Endothelial cell of umbilical vein (primary cell): ENCODE measurements at regions not wholly inside any gene's neighbourhood (a gene's known extent, or its start where the extent isn't known, plus 50 kb on each side); places are given as distances from the start of the nearest gene placed in this dataset.

Experiments
- BruUV-seq: library from RNA; stranded (reverse); fragments of 400-500 nt; replicated peaks from 2 replicates; lab custom pipeline; 2021; lab: Mats Ljungman, UMichigan
- CTCF ChIA-PET: fragments of 300-600, 350-600 bp; sonication (Branson Sonifier 250); formaldehyde crosslinking; loops from one replicate; lab custom pipeline; 2021; ENCODE audit warnings: antibody characterized with exemption, inconsistent platforms; lab: Charles Lee
- POLR2A ChIA-PET: fragments of 300-600, 350-600 bp; sonication (Branson Sonifier 250); formaldehyde crosslinking; loops from one replicate; lab custom pipeline; 2021; ENCODE audit warnings: antibody characterized with exemption, inconsistent platforms; lab: Charles Lee
- DNase-seq: peaks from one replicate; pipeline ENCODE4 v3.0.0-alpha.2; 2011; ENCODE audit warnings: low read depth, low spot score
- FAIRE-seq: peaks from 2 replicates; lab custom pipeline; 2011; peaks lifted over from hg19 to GRCh38; lab: Jason Lieb, UNC
- H2AFZ ChIP-seq: 2 replicates; pipeline ENCODE4 v1.6.0; 2012; ENCODE audit warnings: low read depth, low read length, control low read depth, inconsistent platforms
- H3K27ac ChIP-seq: 2 replicates; pipeline ENCODE4 v1.5.1; 2011; ENCODE audit warnings: low read depth, mild to moderate bottlenecking, control low read depth, low read length, moderate library complexity; ENCODE audit not compliant: insufficient read depth
- H3K27me3 ChIP-seq, 2 experiments: 2 replicates each; pipeline versions ENCODE4 v1.6.0 to v1.6.1; 2011; ENCODE audit warnings: low read length in 2 of 2, mixed read lengths in 1 of 2; ENCODE audit not compliant: control insufficient read depth in 2 of 2, insufficient read depth in 2 of 2
- H3K36me3 ChIP-seq, 2 experiments: 2 replicates in 1 of 2; 3 replicates in 1 of 2; pipeline ENCODE4 v1.5.1; 2011; ENCODE audit warnings: low read length in 2 of 2, mild to moderate bottlenecking in 1 of 2, moderate library complexity in 1 of 2; ENCODE audit not compliant: control insufficient read depth in 2 of 2, insufficient read depth in 2 of 2; ENCODE audit errors: extremely low read depth in 1 of 2
- H3K4me1 ChIP-seq: 3 replicates; pipeline ENCODE4 v1.5.1; 2011; ENCODE audit warnings: mild to moderate bottlenecking, low read length; ENCODE audit not compliant: control insufficient read depth, insufficient read depth; ENCODE audit errors: extremely low read depth
- H3K4me2 ChIP-seq: 2 replicates; pipeline ENCODE4 v1.6.1; 2011; ENCODE audit warnings: low read length, control low read depth, mixed read lengths; ENCODE audit not compliant: insufficient read depth
- H3K4me3 ChIP-seq, 3 experiments: fragments of 200-600 bp in 1 of 3; sonication (generic), shearing (Covaris generic) in 1 of 3; replicated peaks in 1 of 3; 2 replicates each; pipeline ENCODE4 v1.5.1; 2011 to 2016; ENCODE audit warnings: control low read depth in 3 of 3, low read length in 3 of 3, mild to moderate bottlenecking in 2 of 3, inconsistent platforms in 1 of 3, low read depth in 1 of 3, moderate library complexity in 1 of 3; ENCODE audit not compliant: insufficient read depth in 1 of 3
- H3K79me2 ChIP-seq: 2 replicates; pipeline ENCODE4 v1.6.0; 2012; ENCODE audit warnings: low read length, inconsistent platforms; ENCODE audit not compliant: control insufficient read depth, insufficient read depth
- H3K9ac ChIP-seq: replicated peaks from 2 replicates; pipeline ENCODE3; 2011; ENCODE audit warnings: low read length, control low read depth; ENCODE audit not compliant: insufficient read depth; ENCODE audit errors: extremely low read depth
- H3K9me1 ChIP-seq: replicated peaks from 3 replicates; pipeline ENCODE4 v1.6.0; 2011; ENCODE audit warnings: mild to moderate bottlenecking, low read length; ENCODE audit not compliant: control insufficient read depth, insufficient read depth; ENCODE audit errors: extremely low read depth
- H3K9me3 ChIP-seq: replicated peaks from 2 replicates; pipeline ENCODE4 v1.5.1; 2012; ENCODE audit warnings: low read length, inconsistent platforms; ENCODE audit not compliant: control insufficient read depth, insufficient read depth
- H4K20me1 ChIP-seq: replicated peaks from 2 replicates; pipeline ENCODE3; 2011; ENCODE audit warnings: mild to moderate bottlenecking, low read length; ENCODE audit not compliant: control insufficient read depth, insufficient read depth; ENCODE audit errors: extremely low read depth
- CTCF ChIP-seq, 2 donors: IDR thresholded peaks; 1 replicate in 1 of 2; 2 replicates in 1 of 2; pipeline ENCODE4 v1.5.1; 2011; ENCODE audit warnings: low read length in 2 of 2, mild to moderate bottlenecking in 2 of 2, moderate library complexity in 2 of 2, control low read depth in 1 of 2, inconsistent platforms in 1 of 2, low read depth in 1 of 2; ENCODE audit not compliant: insufficient read depth in 1 of 2; ENCODE audit errors: extremely low read depth in 1 of 2
- EZH2 ChIP-seq: IDR thresholded peaks from 2 replicates; pipeline ENCODE4 v1.6.1; 2012; ENCODE audit warnings: borderline replicate concordance, low read depth, mild to moderate bottlenecking, moderate library complexity, low read length, inconsistent platforms; ENCODE audit not compliant: severe bottlenecking
- FOS ChIP-seq: IDR thresholded peaks from 2 replicates; pipeline ENCODE4 v1.6.1; 2011; ENCODE audit warnings: mild to moderate bottlenecking, low read length, moderate library complexity, borderline replicate concordance; ENCODE audit not compliant: insufficient read depth
- GATA2 ChIP-seq: IDR thresholded peaks from 2 replicates; pipeline ENCODE4 v1.7.0; 2011; ENCODE audit warnings: low read depth, mild to moderate bottlenecking, moderate library complexity, mixed read lengths, low read length; ENCODE audit not compliant: insufficient read length, insufficient read depth
- JUN ChIP-seq: IDR thresholded peaks from 2 replicates; pipeline ENCODE4 v1.6.1; 2011; ENCODE audit warnings: borderline replicate concordance, low read depth; ENCODE audit not compliant: insufficient read length, insufficient read depth
- MAX ChIP-seq: IDR thresholded peaks from 2 replicates; pipeline ENCODE4 v1.6.1; 2011; ENCODE audit not compliant: insufficient read depth, insufficient read length
- MYC ChIP-seq: IDR thresholded peaks from one replicate; pipeline ENCODE4 v1.6.1; 2011; ENCODE audit warnings: mild to moderate bottlenecking, low read depth, low read length
- POLR2A ChIP-seq: IDR thresholded peaks from 2 replicates; pipeline ENCODE4 v1.6.1; 2012; ENCODE audit warnings: low read depth, mild to moderate bottlenecking, control low read depth, low read length
- POLR2AphosphoS5 ChIP-seq: IDR thresholded peaks from 2 replicates; pipeline ENCODE4 v1.6.1; 2012; ENCODE audit warnings: low read depth, mild to moderate bottlenecking, control low read depth, low read length, moderate library complexity; ENCODE audit not compliant: insufficient read depth
- dilution Hi-C: fragments of 300-500 bp; cut with MboI; formaldehyde crosslinking; loops from one replicate; pipeline ENCODE4 v1.15.0; 2019; ENCODE audit warnings: low sequenced_read_pairs; ENCODE audit not compliant: extremely low pct_ligation_motif_present
- intact Hi-C: fragments of 100-400 bp; cut with micrococcal nuclease; formaldehyde crosslinking; loops from one replicate; pipeline ENCODE4 v1.10.0; 2022

DNA sequence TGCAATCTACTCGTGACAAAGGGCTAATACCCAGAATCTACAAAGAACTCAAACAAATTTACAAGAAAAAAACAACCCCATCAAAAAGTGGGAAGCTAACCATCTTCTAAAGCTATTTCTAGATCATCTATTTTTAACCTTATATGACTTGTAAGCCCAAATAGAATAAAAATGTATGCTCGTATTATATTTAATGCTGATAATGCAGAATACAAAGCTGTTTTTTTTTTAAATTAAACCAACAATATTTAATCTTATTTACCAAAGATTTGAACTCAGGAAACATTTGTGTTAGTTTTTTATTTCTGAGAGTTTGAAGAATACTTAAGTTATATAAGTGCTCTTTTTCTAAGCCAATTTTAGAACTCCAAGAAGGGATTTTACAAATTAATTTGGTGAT is 652.1 kb downstream of the LRRC70 start:
- Histone ChIP-seq H3K9me1 (no peaks in the 10 kb centered on the region), H2AFZ (no peak overlapping the region), H3K27ac (no peak overlapping the region), H4K20me1 (no peaks in the 10 kb centered on the region), H3K4me2 (no peak overlapping the region), H3K9me3 (no peaks in the 10 kb centered on the region), H3K4me1 (no peaks in the 10 kb centered on the region), H3K36me3 (no peaks in the 10 kb centered on the region), H3K79me2 (no peaks in the 10 kb centered on the region), H3K4me3 (no peak overlapping the region), H3K9ac (no peak overlapping the region), H3K27me3 (no peaks in the 10 kb centered on the region)
- FAIRE-seq (no peak), DNase-seq (no peak)
- POLR2A ChIA-PET: no interaction called here
- TF ChIP-seq FOS: no peak
- no peak for TF ChIP-seq MYC
- TF ChIP-seq JUN: no peak
- TF ChIP-seq GATA2: no peak
- no peak for TF ChIP-seq MAX
- no peak for TF ChIP-seq POLR2AphosphoS5
- no peak for TF ChIP-seq EZH2
- TF ChIP-seq POLR2A: no peak
- TF ChIP-seq CTCF (IDR thresholded peaks at IDR 0.05; ENCODE audit: extremely low read depth in 1 of 2, insufficient read depth in 1 of 2, low read depth in 1 of 2, low read length in 2 of 2): no peak
- dilution Hi-C loops (no loop called here), intact Hi-C loops (no loop called here)
- CTCF ChIA-PET: no interaction called here
- no TSS peak for BruUV-seq
